Stimulated activated CD4-positive, alpha-beta T cell treated with anti-CD3 and anti-CD28 coated beads, Interleukin-1b, Interleukin-23, amount 100 ng/mL, for 24 hours (primary cell): ENCODE measurements at regions not wholly inside any gene's neighbourhood (a gene's known extent, or its start where the extent isn't known, plus 50 kb on each side); places are given as distances from the start of the nearest gene placed in this dataset.
"Not testable (repeated sequence)": the region's sequence is repeated elsewhere in the genome, so short reads cannot be mapped to it uniquely, and the experiment has no call there.

ENCODE experiments used
- DNase-seq, 4 experiments: peaks; one replicate each; pipeline ENCODE4 v3.0.0-alpha.2; 2020; ENCODE audit warnings: low read depth in 4 of 4, low spot score in 1 of 4

- DNase-seq = no peak
These were observed 67.0 kb upstream of the IGLL5 start for GRCh38 chr22:22820626-22821025.

GRCh38 chr22:22821340-22821739, 66.3 kb upstream of the IGLL5 start:
- DNase-seq = no peak

- DNase-seq = no peak
These were observed 65.5 kb upstream of the IGLL5 start for GRCh38 chr22:22822106-22822505.

DNA sequence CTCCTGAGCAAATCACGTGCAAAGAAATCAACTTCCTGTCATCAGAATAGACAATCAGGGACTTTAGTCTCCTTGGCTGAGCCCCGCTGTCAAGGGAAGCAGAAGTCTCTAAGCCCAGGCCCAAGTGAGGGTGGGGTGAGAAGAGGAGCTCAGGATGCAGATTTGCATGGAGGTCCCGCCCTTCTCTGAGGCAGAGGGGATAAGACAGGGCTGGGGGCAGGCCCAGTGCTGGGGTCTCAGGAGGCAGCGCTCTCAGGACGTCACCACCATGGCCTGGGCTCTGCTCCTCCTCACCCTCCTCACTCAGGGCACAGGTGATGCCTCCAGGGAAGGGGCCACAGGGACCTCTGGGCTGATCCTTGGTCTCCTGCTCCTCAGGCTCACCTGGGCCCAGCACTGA, 65.1 kb upstream of the IGLL5 start:
- DNase-seq = not testable (repeated sequence)

- DNase-seq = no peak
These were observed 64.3 kb upstream of the IGLL5 start for GRCh38 chr22:22823131-22823810.

DNA sequence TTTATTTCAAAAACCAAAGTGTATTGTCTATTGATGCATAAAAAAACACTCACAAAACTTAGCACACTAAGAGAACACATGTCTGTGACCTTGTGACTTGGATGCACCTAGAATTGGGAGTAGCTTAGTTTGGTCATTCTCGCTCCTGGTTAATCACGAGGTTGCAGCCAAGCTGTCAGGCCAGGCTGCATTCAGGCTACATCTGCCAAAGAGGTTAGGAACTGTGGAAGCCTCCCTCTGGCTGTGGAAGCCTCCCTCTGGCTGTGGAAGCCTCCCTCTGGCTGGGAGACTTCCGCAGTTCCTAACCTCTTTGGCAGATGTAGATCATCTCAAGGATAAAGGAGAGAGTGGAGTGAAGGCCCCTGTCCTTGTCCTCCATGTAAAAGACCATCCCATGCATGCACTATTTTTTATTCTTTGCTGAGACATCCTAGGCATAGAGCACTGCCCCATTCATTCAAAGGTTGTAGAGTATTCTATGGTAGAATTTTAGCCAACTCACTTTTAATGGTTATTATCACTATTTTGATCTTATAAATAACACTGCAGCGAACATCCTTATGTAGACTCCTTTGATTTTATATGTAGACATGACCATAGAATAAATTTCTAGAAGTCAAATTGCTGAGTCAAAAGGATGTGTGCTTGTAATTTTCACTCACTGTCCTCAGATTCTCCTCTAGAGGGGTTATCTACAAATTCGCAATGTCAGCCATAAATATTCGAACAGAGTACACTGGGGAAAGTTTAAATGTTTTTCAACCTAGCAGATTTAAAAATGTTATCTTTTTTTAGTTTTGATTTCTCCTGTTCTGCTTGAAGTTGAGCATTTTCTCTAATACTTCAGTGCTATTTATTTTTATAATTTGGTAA, 63.0 kb upstream of the IGLL5 start:
- no peak for DNase-seq

DNA sequence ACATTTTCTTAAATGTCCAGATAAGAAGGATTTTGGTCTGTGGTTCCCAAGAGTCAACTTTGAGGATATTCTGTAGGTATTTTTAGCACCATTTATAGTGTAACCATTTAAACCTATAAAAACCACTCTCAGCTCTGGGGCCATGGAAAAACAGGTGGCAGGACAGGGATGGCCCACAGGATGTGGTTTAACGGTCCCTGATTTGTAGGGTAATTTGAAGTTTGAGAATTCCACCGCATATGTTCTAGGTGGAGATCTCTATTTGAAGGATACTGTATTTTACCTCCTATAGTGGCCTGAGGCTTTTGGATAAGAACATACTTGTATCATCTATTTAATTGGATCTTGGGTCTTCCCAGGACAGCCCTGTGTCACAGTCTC, 62.4 kb upstream of the IGLL5 start:
- DNase-seq = no peak

- DNase-seq = no peak
These were observed 60.3 kb upstream of the IGLL5 start for GRCh38 chr22:22827187-22827939.

GRCh38 chr22:22830193-22830592, 57.4 kb upstream of the IGLL5 start:
- no peak for DNase-seq

GRCh38 chr22:22830957-22831688, 56.5 kb upstream of the IGLL5 start:
- DNase-seq = no peak

GRCh38 chr22:22833059-22833458, 54.6 kb upstream of the IGLL5 start:
- DNase-seq = no peak

- DNase-seq = no peak
These were observed 54.1 kb upstream of the IGLL5 start for GRCh38 chr22:22833488-22833887.

GRCh38 chr22:22834204-22834603, 53.4 kb upstream of the IGLL5 start:
- no peak for DNase-seq

- DNase-seq = no peak
These were observed 52.8 kb upstream of the IGLL5 start for GRCh38 chr22:22834783-22835182.

DNA sequence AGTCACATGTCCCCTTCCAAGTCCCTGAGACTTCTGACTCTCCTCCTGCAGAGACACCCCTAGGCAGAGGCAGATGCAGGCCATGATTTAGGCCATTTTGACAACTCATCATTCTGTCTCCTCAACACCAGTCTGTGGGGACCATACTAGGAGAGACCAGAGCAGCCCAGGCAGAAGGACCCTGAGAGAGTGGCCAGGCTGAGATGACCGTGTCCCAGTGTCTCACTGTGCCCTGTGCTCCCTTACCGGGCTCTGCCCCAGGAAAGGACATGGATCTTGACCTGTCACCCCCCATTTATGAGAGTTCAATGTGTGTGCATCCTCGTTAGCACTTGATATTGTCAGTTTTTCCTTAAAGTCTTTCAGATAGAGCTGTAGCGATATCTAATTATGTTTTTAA, 52.4 kb upstream of the IGLL5 start:
- no peak for DNase-seq

DNA sequence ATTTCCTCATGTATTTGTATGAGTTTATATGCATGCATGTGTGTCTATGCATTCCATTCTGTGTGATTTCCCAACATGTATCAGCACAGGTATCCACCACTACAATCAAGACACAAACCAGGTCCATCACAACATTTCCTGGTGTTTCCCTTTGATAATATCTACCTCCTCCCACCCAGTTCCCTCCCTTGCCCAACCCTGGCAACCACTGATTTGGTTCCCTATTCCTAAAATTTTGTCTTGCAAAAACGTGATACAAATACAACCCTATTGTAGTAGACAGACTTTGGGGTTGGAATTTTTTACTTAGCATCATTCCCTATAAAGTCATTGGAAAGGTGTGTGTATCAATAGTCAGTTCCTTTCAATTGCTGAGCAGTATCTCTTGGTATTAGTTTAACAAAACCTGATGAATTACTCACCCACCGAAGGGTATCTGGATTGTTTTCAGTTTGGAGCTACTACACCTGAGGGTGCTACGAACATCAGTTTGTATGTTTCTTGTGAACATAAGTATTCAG, 51.8 kb upstream of the IGLL5 start:
- DNase-seq = no peak

DNA sequence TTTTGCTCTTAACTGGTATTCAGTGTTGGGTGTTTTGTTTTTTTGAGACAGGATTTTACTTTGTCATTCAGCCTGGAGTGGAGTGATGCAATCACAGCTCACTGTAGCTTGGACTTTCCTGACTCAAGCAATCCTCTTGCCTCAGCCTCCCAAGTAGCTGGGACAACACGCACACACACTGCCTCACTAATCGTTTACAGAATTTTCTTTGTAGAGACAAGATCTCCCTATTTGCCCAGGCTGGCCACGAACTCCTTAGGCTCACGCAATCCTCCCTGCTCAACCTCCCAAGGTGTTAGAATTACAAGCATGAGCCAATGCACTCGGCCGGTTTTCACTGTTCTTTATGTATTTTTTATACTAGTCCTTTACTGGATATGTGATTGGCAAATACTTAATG, 51.0 kb upstream of the IGLL5 start:
- DNase-seq = no peak
